ENCODE measurements at regions not wholly inside any gene's neighbourhood (a gene's known extent, or its start where the extent isn't known, plus 50 kb on each side); places are given as distances from the start of the nearest gene placed in this dataset.

DNA sequence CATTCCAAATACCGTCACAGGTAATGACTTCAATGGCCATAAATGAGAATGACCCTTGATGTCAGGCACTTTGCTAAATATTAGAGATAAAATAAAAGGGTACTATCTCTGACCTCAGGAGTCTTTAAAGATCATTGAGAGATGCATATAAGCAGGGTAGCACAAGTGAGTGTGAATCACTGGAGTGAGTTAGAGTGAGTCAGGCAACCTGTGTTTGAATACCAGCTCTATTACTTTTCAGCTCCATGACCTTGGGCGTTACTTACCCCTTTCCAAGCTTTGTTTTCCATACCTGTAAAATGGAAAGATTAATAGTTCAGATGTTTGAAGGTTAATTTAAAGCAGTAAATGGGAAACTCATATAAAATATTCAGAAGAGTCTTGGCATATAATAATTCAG lies 1058.0 kb upstream of the ADGRL4 start:
- TF ChIP-seq HDAC2 (IDR thresholded peaks at IDR 0.05; ENCODE audit: borderline replicate concordance in 1 of 2, low read depth in 2 of 2, low read length in 2 of 2) (no peak), JUND (IDR thresholded peaks at IDR 0.05; ENCODE audit: low read length) (no peak)

All from H1 (cell line).